ENCODE measurements at regions not wholly inside any gene's neighbourhood (a gene's known extent, or its start where the extent isn't known, plus 50 kb on each side); places are given as distances from the start of the nearest gene placed in this dataset.

GRCh38 chrX:9172464-9172850 is 138.5 kb upstream of the FAM9B start:
- Histone ChIP-seq H3K27ac (ENCODE audit: extremely low read depth, low read depth, low read length) (no peak overlapping the region), H3K4me1 (ENCODE audit: control insufficient read depth, insufficient read depth, low read length) (no peaks in the 10 kb centered on the region), H3K9me3 (ENCODE audit: control insufficient read depth, insufficient read depth, low read depth, low read length) (no peaks in the 10 kb centered on the region), H3K36me3 (ENCODE audit: control insufficient read depth in 2 of 2, insufficient read depth in 1 of 2, low read length in 2 of 2) (no peaks in the 10 kb centered on the region), H3K4me3 (ENCODE audit: low read depth, low read length) (no peak overlapping the region)
- ChIA-PET POLR2A (no interaction called here), CTCF (no interaction called here)
- TF ChIP-seq ZNF558 (tag by site-specific recombination; IDR thresholded peaks at IDR 0.05) (no peak), ZNF114 (tag by site-specific recombination; IDR thresholded peaks at IDR 0.05) (no peak), SP7 (tag by site-specific recombination; IDR thresholded peaks at IDR 0.05) (no peak)

- no peak overlapping the region for H3K27ac ChIP-seq (ENCODE audit: extremely low read depth, low read depth, low read length)
- H3K36me3 ChIP-seq (ENCODE audit: control insufficient read depth in 2 of 2, insufficient read depth in 1 of 2, low read length in 2 of 2): no peaks in the 10 kb centered on the region
- H3K9me3 ChIP-seq (ENCODE audit: control insufficient read depth, insufficient read depth, low read depth, low read length): no peaks in the 10 kb centered on the region
- no peaks in the 10 kb centered on the region for H3K4me1 ChIP-seq (ENCODE audit: control insufficient read depth, insufficient read depth, low read length)
- no peak overlapping the region for H3K4me3 ChIP-seq (ENCODE audit: low read depth, low read length)
- ChIA-PET POLR2A (no interaction called here), CTCF (no interaction called here)
- TF ChIP-seq ZNF639 (tag by site-specific recombination; IDR thresholded peaks at IDR 0.05): no peak
- no peak for TF ChIP-seq ZNF24 (tag by site-specific recombination; IDR thresholded peaks at IDR 0.05)
- no peak for TF ChIP-seq ZNF280D (tag by site-specific recombination; IDR thresholded peaks at IDR 0.05)
- no peak for TF ChIP-seq ZNF530 (tag by site-specific recombination; IDR thresholded peaks at IDR 0.05; ENCODE audit: low read depth)
- TF ChIP-seq ZNF132 (tag by site-specific recombination; IDR thresholded peaks at IDR 0.05; ENCODE audit: borderline replicate concordance): no peak
- no peak for TF ChIP-seq ZNF585B (tag by site-specific recombination; IDR thresholded peaks at IDR 0.05)
- TF ChIP-seq ZNF48 (tag by site-specific recombination; IDR thresholded peaks at IDR 0.05): no peak
- TF ChIP-seq ZNF560 (tag by site-specific recombination; IDR thresholded peaks at IDR 0.05; ENCODE audit: borderline replicate concordance): no peak
- no peak for TF ChIP-seq ZNF488 (tag by site-specific recombination; IDR thresholded peaks at IDR 0.05)
- TF ChIP-seq ZNF416 (tag by site-specific recombination; IDR thresholded peaks at IDR 0.05): no peak
- no peak for TF ChIP-seq ZNF701 (tag by site-specific recombination; IDR thresholded peaks at IDR 0.05)
- TF ChIP-seq PRDM1 (tag by site-specific recombination; IDR thresholded peaks at IDR 0.05): no peak
Observed at GRCh38 chrX:9180623-9181022, 146.7 kb upstream of the FAM9B start.

GRCh38 chrX:9182041-9182440 is 148.1 kb upstream of the FAM9B start:
- Histone ChIP-seq H3K36me3 (ENCODE audit: control insufficient read depth in 2 of 2, insufficient read depth in 1 of 2, low read length in 2 of 2) (no peaks in the 10 kb centered on the region), H3K4me3 (ENCODE audit: low read depth, low read length) (no peak overlapping the region), H3K9me3 (ENCODE audit: control insufficient read depth, insufficient read depth, low read depth, low read length) (no peaks in the 10 kb centered on the region), H3K4me1 (ENCODE audit: control insufficient read depth, insufficient read depth, low read length) (no peaks in the 10 kb centered on the region), H3K27ac (ENCODE audit: extremely low read depth, low read depth, low read length) (no peak overlapping the region)
- ChIA-PET POLR2A (no interaction called here), CTCF (interaction anchor here (0.7 kb wide), 1 partner anchor 71 kb away, joined by 4 read pairs; no protein-coding TSS in a partner anchor)
- TF ChIP-seq ZNF112 (tag by site-specific recombination; IDR thresholded peaks at IDR 0.05): no peak
- TF ChIP-seq ZNF521 (tag by site-specific recombination; IDR thresholded peaks at IDR 0.05): no peak
- TF ChIP-seq ZNF223 (tag by site-specific recombination; IDR thresholded peaks at IDR 0.05): no peak
- TF ChIP-seq ZBTB6 (tag by site-specific recombination; IDR thresholded peaks at IDR 0.05): no peak
- TF ChIP-seq ZNF335 (tag by site-specific recombination; conservative IDR thresholded peaks at IDR 0.05): no peak
- no peak for TF ChIP-seq HOXC10 (CRISPR knock-in tag; IDR thresholded peaks at IDR 0.05)
- no peak for TF ChIP-seq ZNF148 (tag by site-specific recombination; IDR thresholded peaks at IDR 0.05; ENCODE audit: borderline replicate concordance)
- TF ChIP-seq ZNF16 (tag by site-specific recombination; IDR thresholded peaks at IDR 0.05; ENCODE audit: low read depth): no peak
